Left ventricle myocardium superior (tissue), 1 donor: ENCODE measurements at regions not wholly inside any gene's neighbourhood (a gene's known extent, or its start where the extent isn't known, plus 50 kb on each side); places are given as distances from the start of the nearest gene placed in this dataset.

Experiments used
- ATAC-seq: fragments of 200-7000 bp; cut with Tn5 transposase; one replicate; pipeline ENCODE4 v1.9.1; 2020; ENCODE audit warnings: mild to moderate bottlenecking, moderate library complexity
- DNase-seq: peaks from one replicate; pipeline ENCODE4 v3.0.0-alpha.2; 2020
- intact Hi-C: fragments of 100-400 bp; cut with micrococcal nuclease; formaldehyde crosslinking; loops from one replicate; pipeline ENCODE4 v1.11.0; 2022
- donor health status: DM: no; HTN: yes; CAD: no; lungs with severe emphysema.

DNA sequence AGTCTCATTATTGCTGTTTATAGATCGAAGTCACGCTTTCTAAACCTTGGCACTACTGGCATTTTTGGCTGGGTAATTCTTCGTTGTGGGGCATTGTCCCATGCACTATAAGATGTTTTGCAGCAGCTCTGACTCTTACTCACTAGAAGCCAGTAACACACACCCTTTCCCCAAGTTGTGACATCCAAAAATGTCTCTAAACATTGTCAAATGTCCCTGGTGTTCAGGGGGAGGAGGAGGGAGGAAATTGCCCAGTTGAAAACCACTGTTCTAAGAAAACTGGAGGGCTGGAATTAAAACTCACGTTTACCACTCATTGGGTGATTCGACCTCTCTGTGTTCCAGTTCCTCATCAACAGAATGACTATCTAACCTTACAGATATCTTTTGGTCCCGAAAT is 115.7 kb upstream of the KLF7 start:
- intact Hi-C loops = no loop called here
- no peak for ATAC-seq
- no peak for DNase-seq

DNA sequence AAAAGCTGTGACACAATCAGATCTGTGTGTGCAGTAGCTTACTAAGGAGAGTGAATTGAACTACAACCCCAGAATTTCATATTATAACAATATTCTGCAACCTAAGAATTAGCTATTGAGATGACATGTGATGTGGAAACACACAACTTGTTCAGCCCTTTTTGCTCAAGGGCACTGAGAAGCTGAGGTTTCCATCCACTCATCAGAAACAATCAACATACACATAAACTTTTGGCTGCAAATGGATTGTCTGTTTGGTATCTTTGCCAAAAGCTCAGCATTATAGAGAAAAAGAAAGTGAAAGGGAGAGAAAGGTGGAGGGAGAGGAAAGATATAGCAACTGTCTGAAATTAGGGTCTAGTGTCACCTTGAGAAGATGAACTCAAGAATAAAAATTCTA is 117.2 kb upstream of the KLF7 start:
- no peak for ATAC-seq
- intact Hi-C loops = no loop called here
- DNase-seq = no peak

DNA sequence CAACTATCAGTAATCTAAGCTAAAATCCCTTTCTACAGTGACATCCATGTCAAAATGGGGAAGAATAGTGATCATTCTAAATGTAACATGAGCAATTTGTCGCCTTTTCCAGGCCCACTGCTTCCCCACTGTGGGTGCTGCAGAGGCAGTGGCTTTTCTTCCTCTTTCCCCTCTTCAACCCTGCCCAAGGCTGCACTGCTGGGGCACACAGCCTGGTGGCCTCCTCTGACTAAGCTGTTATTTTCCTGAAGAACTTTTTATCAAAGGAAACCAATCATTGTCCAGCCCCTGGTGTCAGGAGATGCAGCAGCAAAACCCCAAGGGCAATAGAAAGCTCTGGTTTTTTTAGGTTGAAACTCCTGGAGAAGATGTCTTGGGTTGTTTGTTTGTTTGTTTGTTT is 117.6 kb upstream of the KLF7 start:
- ATAC-seq (peak; percentile 61), DNase-seq (peak; percentile 45)
- intact Hi-C loops = no loop called here

DNA sequence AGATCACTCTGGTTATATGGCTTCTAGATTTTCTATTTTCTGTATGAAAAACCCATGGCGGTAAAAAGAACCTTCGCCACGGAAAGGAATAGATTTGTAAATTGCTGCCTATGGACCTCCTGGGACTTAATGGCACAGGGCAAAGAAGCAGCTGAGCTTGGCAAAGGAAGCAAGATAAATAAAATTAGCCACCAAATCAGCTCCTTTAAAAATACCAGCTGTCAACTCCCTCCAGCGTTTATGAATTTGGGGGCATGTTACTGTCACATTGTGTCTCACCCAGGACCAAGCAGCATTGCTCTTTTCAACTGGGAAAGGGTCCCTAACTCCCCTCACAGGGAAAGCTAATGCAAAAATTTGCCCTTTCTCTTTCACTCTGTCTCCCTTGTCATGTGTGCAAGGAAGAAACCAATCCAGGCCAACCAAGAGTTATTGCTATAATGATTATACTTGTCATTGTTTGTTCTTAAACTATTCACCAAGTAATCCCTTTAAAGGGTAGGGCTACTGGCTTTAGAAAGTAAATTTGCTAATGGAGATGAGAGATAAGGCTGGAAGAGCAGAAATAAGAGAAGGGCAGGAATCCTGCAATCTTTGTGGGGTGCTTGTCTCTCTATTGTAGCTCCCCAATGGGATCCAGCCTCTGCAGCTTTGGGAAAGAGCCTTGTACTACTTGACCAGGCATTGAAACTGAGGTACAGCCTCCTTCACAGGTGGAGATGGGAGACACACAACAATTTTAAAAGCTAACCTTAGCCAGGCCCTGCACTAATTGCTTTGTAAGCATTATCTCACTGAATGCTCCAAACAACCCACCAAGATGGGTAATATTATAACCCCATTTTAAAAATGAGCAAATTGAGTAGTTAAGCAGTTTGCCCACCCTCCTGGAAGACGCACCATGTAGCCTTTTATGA is 119.1 kb upstream of the KLF7 start:
- DNase-seq (no peak), ATAC-seq (peak; percentile 90)
- intact Hi-C loops = no loop called here

DNA sequence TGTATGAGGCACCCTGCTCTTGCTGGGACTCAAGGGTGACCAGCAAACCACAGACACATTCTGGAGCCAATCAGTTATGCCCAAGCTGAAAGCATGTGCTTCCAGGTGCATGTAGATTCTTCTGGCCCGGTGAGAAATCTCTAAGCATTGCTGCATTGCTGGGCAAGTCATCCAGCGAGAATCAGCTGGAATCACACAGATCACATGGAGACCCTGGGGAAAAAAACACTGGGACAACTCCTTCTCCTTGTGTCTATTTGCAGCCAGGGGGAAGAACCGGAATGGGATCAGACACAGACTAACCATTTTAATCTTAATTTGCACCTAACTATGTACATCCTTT is 119.7 kb upstream of the KLF7 start:
- ATAC-seq = peak; percentile 20
- intact Hi-C loops = no loop called here
- DNase-seq = no peak

DNA sequence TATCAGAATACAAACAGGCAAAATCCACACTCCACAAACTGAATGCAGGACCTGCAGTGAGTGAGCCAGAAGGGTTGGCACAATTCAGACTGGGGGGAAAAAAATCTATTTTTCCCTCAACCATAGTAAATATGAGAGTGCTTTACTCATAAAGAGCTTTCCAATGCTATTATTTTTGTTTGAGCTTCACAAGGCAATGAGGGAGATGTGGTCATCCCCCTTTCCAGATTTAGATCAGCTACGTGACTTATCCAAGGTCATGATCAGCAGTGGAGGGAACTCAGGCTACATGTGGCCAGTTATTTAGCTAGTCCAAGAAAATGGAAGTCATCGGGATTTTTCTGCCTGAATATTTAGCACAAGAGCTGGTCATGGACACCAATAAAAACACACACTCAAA is 120.4 kb upstream of the KLF7 start:
- DNase-seq = no peak

DNA sequence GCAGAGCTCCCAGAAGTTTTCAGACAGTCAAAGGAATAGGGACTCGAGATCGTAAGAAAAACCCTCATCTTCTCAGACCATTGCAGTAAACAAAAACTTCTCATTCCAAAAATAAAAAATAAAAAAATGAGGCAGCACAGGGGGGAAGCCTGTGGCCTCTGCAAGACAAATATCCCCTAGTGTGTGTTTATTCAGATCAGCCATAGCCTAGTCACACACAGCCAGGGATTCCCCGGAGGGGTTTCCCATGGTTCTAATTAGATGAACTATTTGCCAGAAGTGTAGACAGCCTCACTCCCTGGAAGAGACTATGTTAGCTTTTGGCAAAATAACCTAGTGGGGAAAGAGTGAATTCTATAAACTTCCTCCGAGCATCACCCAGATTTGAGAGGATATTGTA is 122.9 kb upstream of the KLF7 start:
- intact Hi-C loops = no loop called here
- no peak for ATAC-seq
- DNase-seq = no peak

More for the DNA sequence above, 120.4 kb upstream of the KLF7 start:
- intact Hi-C loops = no loop called here
- no peak for ATAC-seq

DNA sequence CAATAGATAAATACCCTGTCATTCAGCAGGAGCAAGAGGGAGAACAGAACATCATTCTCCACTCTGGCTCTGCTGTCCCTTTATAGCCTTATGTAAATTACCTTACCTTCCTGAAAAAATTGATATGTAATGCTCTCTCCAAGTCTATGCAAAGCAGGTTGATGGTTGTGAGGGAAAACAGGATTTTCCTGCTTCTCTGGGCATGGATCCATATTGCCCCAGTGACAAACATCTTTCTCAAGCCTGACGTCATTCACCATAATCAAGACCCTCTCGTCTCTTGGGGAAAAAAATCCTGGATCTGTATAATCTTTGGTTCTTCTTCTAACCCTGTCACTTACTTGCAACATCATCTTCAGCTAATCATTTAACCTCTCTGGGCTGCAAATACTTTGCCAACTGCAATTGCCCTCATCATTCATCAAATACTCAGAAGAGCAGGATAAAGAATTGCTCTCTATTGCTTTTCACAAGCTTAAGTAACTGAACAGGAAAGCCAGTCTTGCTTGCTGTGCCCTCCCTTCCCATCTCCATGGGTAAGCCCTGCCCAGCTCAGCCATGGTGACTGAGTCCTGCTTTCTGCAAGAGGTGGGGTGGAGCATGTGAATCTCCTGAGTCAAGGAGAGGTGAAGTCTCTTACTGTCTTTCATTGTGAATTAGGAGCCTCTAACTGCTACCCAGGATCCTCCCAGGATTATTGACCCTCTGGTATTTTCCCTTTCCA is 123.7 kb upstream of the KLF7 start:
- no peak for ATAC-seq
- intact Hi-C loops = no loop called here
- DNase-seq = no peak

DNA sequence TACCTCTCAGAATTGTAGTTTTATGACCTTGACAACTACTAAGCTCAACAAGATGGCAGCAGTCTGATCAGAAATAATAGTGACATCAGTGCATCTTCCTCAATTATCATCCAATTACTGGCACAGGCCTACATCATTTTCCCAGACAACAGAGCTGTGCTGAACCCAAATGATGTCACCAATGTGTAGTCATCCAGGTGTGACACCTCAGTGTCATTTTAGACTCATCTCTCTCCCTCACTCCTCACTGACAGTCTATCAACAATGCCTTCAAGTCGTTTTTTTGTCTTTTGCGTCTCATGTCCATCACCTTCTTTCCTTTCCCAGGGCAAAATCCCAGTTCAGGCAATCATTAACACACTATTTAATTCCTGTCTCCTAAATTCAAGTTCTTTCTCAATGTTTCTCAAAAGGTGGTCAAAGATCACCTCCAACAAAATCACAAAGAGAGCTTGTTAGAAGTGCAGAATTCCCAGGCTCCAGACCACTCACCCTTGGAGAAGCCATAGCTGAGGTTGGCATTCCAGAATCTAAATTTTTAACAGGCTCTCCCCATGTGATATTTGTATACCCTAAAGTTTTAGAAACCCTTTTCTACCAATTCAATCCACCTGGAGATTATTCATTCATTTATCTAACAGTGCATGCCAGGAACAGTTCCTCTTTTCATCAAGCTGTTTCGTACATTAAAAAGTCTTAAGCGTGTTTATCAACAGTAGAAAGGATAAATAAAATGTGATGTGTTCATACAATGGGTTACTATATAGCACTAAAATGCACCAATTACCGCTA is 125.3 kb upstream of the KLF7 start:
- DNase-seq (no peak), ATAC-seq (no peak)
- intact Hi-C loops = no loop called here

DNA sequence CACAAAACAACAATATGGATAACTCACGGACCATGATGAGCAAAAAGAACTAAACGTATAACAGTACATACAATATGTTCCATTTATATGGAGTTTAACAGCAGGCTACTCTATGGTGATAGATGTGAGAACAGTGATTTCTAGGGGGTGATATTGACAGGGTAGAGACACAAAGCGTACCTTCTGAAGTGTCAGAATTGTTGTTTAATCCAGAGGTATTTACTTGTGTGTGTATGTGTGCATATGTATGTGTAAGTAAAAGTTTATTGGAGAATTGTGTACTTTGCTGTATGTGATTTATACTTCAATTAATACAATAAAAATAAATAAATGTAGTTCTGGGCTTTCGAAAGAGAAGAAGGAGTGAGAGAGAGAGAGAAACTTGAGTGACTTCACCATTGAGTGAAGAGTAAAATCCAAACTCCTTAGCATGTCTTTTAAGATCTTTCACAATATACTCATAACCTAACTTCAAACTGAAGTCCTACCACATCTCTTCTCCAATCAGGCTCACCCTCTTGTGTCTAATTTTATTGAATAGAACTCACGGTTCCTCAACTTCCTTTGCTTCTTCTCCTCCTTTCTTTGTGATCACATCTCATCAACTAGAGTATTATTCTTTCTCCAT is 126.0 kb upstream of the KLF7 start:
- ATAC-seq (no peak), DNase-seq (no peak)
- intact Hi-C loops = no loop called here

DNA sequence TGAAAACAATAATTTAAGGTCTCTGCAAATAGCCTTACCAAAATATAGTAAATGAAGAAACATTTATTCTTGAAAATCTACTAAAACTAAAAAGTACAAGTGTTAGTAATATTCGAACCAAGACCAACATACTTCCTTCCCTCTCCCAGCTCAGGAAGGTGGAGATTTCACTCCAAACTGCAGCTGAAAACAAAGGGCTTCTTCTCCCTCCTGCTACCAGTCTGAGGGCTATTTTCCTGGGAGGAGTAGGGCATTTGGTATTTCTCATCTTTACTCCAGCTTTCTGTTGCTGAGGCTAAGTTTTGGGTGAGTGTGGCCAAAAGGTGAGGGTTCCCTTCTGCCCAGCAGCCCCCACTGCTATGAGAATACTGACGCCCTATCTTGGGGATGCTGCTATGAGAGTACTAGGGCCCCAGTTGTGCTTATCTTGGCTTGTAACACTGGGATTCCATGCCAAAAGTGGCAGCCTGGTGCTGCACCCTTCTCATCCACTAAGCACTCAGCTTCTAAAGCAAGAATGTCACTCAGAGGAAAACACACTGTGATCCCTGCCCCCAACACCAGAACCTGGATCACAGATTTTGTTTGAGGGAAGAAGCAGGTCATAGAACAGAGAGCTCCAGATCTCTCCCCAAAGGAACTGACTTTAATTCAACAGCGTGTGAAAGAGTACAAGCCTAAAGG is 130.7 kb upstream of the KLF7 start:
- DNase-seq (no peak), ATAC-seq (peak; percentile 96)
- intact Hi-C loops = no loop called here

DNA sequence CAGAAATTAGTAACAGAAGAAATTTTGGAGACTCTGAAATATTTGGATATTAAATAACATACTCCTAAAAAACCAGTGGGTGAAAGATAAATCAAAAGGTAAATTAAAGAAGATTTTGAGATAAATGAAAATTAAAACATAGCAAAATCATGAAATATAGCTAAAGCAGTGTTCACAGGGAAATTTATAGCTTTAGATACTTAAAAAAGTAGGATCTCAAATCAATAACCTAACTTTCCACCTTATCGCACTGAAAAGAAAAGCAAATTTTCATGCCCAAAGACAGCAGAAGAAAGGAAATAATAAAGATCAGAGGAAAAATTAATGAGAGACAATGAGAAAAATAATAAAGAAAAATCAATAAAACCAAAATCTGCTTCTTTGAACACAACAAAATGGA is 135.1 kb upstream of the KLF7 start:
- ATAC-seq (no peak), DNase-seq (no peak)
- intact Hi-C loops = no loop called here

DNA sequence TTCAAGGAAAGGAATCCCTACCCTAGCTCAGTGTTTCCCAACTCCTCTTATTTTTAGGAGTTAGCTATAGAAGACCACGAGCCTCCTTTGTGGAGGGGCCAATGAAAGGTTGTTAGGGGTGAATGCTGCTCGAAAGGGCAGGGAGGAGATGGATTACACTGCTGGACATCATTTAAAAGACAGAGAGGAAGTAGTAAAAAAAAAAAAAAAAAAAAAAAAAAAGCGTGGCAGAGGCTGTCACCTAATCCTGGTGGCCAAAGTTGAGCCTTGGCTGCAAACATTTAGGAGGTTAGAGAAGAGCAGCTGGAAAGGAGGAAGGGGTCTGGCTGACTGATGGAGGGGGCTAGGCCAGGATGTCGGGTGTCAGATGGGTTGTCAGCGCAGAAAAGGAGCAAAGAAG is 139.0 kb upstream of the KLF7 start:
- no peak for ATAC-seq
- DNase-seq = no peak
- intact Hi-C loops = no loop called here

DNA sequence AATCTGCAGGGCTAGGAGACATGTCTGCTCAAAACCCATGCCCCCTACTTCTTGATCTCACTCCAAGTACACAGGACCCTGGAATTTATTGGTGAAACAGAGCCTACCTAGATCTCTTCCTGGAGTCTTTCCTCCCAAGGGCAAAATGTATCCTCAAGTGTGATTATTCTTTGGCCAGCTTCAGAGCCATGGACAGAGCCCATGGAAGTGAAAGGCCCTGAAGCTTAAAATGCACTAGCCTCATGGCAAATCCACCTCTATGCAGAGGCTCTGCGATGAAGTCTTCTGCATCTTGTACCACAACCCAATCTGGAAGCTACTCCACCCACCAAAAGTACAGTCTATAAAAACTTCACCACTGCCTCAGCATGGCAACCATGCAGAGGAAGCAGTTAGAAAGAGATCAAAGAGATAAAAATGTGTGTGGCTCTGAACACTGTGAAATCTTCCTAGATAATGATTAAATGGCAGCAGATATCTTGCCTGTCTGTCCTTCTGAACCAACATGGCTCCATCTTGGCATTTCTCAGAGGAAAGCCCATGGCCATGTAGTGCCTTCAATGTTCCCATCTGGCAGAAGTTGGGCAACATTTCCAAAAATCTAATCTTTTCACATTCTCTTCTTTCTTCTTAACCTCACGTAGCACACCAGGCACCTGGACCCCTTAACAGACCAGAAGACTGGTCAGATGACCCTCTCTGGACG is 142.9 kb upstream of the KLF7 start:
- DNase-seq = no peak
- no peak for ATAC-seq
- intact Hi-C loops = no loop called here

DNA sequence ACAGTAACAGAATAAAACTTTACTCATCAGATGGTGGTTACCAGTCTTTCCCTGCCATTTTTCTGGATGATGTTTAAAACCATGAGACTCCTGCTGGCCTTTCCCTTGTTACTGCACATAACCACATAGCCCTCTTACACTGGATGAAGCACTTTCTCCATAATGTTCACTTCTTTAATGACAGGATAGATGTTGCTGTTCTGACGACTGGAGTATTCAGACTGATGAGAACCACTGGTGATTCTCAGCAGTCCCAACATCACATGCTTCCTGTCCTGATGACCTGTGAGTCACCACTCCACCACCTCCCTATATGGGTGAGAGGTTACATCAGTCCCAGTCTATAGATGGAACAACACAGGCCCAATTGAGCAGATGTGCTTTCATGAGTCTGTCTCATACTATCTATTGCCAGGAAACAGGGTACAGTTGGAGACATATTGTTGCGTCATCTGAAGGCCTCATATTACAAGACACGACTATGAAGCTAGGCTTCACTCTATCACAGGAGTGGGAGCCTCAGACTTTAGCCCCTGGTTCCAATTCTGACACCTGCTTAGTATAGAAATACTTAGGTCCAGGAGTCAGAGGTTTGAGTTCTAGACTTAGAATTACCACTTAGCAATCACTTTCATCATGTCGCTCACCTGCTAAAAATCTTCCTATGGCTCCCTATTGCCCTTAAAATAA is 145.7 kb upstream of the KLF7 start:
- DNase-seq = no peak
- intact Hi-C loops = no loop called here
- ATAC-seq = peak; percentile 95

DNA sequence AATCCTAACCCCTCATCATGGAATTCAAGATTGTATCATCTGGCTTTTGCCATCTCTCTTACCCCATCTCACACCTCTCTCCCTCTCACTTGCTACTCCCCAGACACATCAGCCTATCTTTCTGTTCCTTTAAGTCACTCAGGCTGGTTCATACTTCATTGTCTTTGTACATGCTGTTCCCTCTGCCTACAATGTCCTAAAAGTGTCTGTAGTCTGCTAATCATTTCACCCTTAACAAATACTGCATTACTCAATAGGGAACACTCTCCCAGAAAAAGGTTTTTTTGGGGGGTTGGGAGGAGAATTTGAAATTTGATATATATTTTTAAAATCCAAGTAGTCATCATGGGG is 146.2 kb upstream of the KLF7 start:
- DNase-seq = no peak
- intact Hi-C loops = no loop called here
- ATAC-seq = peak; percentile 11

DNA sequence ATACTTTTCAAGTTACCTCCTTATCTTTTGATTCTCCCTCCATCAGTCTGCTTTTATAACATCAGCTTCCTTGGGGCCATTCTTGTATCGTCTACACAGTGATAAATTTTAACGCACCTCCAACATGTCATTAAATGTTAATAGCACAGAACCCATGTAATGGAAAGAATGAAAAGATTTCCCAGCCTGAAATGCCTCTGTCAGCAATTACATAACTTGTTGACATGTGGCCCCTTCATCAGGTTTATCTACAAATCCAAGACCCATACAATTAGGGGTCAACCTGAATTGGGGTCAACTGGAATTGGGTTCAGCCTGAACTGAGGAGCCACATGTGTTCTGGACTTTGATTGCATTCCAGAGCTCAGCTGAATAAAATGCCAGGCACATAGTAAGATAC is 148.2 kb upstream of the KLF7 start:
- intact Hi-C loops = no loop called here
- DNase-seq (no peak), ATAC-seq (no peak)

DNA sequence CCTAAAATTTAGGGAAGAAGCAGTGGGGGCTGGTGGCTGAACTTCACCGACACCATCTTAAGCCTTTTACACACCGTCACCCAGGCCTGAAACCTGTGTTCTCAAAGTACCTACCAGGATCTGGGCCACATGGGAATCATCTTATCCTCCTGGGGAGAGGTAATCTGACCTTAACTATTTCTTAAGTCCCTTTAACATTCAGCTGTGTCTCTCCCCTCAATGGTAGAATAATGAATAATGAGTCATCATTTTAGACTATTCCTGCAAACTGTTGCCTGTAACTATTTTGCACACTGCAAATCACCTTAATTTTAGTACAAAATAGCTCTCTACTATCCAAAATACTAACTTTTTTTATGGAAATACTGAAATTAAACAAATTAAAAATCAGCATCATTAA is 149.4 kb upstream of the KLF7 start:
- intact Hi-C loops = no loop called here
- ATAC-seq (no peak), DNase-seq (no peak)
